Peyer's patch (tissue), 4 donors: ENCODE measurements at regions not wholly inside any gene's neighbourhood (a gene's known extent, or its start where the extent isn't known, plus 50 kb on each side); places are given as distances from the start of the nearest gene placed in this dataset.

Source experiments
- DNase-seq, 3 donors: peaks; one replicate each; pipeline ENCODE4 v3.0.0-alpha.2; 2017 to 2019
- H3K27ac ChIP-seq, 4 donors: fragments of 200-600 bp; sonication (generic); one replicate each; pipeline ENCODE4 v1.5.1; 2016 to 2019
- H3K27me3 ChIP-seq, 2 donors: fragments of 200-600 bp; sonication (generic); one replicate each; pipeline ENCODE4 v1.5.1; 2019
- H3K36me3 ChIP-seq, 3 donors: fragments of 200-600 bp; sonication (generic); one replicate each; pipeline ENCODE4 v1.5.1; 2016 to 2019
- H3K4me1 ChIP-seq, 4 donors: fragments of 200-600 bp; sonication (generic); one replicate each; pipeline ENCODE4 v1.5.1; 2016 to 2019
- H3K4me3 ChIP-seq, 4 donors: fragments of 200-600 bp; sonication (generic); 1 replicate in 3 of 4; 2 replicates in 1 of 4; pipeline ENCODE4 v1.5.1; 2016 to 2019; ENCODE audit warnings: mild to moderate bottlenecking in 1 of 4
- H3K9me3 ChIP-seq, 4 donors: fragments of 200-600 bp; sonication (generic); one replicate each; pipeline ENCODE4 v1.5.1; 2016 to 2019; ENCODE audit warnings: mild to moderate bottlenecking in 1 of 4
- CTCF ChIP-seq, 6 experiments: fragments of 450-650 bp in 4 of 6; fragments of 200-600 bp in 2 of 6; sonication (generic) in 1 of 6; IDR thresholded peaks; one replicate each; pipeline ENCODE4 v1.5.1; 2017 to 2019; ENCODE audit warnings: antibody characterized with exemption in 6 of 6, mild to moderate bottlenecking in 3 of 6, moderate library complexity in 1 of 6
- POLR2A ChIP-seq, 2 donors: fragments of 450-650 bp; IDR thresholded peaks; one replicate each; pipeline ENCODE4 v1.5.1; 2017; ENCODE audit warnings: antibody characterized with exemption in 2 of 2, mild to moderate bottlenecking in 2 of 2, moderate library complexity in 2 of 2

GRCh38 chr13:63490149-63490548 lies 2074.5 kb upstream of the PCDH20 start:
- TF ChIP-seq POLR2A (IDR thresholded peaks at IDR 0.05), result no peak
- TF ChIP-seq CTCF (IDR thresholded peaks at IDR 0.05), result no peak
- no peak overlapping the region for H3K4me3 ChIP-seq
- H3K4me1 ChIP-seq, result no peaks in the 10 kb centered on the region

GRCh38 chr13:63481334-63481733 lies 2065.7 kb upstream of the PCDH20 start:
- no peak overlapping the region for H3K4me3 ChIP-seq
- no peak for TF ChIP-seq CTCF (IDR thresholded peaks at IDR 0.05)
- TF ChIP-seq POLR2A (IDR thresholded peaks at IDR 0.05), result no peak
- no peaks in the 10 kb centered on the region for H3K27me3 ChIP-seq
- no peaks in the 10 kb centered on the region for H3K4me1 ChIP-seq
- H3K27ac ChIP-seq, result no peak overlapping the region
- no peak for DNase-seq
- no peaks in the 10 kb centered on the region for H3K36me3 ChIP-seq
- H3K9me3 ChIP-seq, result no peaks in the 10 kb centered on the region

More at GRCh38 chr13:63490149-63490548, 2074.5 kb upstream of the PCDH20 start:
- Histone ChIP-seq H3K9me3 (no peaks in the 10 kb centered on the region), H3K36me3 (no peaks in the 10 kb centered on the region), H3K27ac (no peak overlapping the region), H3K27me3 (no peaks in the 10 kb centered on the region)
- no peak for DNase-seq

DNA sequence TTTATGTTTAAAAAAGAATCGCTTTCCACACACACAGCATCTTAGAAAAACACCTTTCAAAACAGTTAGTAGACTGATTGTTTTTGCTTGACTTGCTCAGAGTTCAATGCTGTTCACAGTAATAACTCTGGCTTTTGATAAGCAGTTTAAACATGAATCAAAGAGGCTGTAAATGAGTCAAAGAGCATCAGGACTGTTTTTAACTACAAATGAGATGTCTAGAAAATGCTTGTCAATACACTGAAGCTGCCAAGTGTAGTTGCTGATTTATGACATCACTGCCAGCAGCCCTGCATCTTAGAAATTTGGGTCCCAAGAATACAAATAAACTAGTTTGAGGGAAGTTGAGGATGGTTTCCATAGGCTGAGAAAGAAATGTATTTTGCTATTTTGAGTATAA lies 2057.1 kb upstream of the PCDH20 start:
- no peak overlapping the region for H3K27ac ChIP-seq
- no peaks in the 10 kb centered on the region for H3K4me1 ChIP-seq
- no peak overlapping the region for H3K4me3 ChIP-seq
- H3K36me3 ChIP-seq, result no peaks in the 10 kb centered on the region
- no peak for TF ChIP-seq CTCF (IDR thresholded peaks at IDR 0.05)
- TF ChIP-seq POLR2A (IDR thresholded peaks at IDR 0.05), result no peak
- DNase-seq, result no peak
- no peaks in the 10 kb centered on the region for H3K27me3 ChIP-seq
- no peaks in the 10 kb centered on the region for H3K9me3 ChIP-seq

DNA sequence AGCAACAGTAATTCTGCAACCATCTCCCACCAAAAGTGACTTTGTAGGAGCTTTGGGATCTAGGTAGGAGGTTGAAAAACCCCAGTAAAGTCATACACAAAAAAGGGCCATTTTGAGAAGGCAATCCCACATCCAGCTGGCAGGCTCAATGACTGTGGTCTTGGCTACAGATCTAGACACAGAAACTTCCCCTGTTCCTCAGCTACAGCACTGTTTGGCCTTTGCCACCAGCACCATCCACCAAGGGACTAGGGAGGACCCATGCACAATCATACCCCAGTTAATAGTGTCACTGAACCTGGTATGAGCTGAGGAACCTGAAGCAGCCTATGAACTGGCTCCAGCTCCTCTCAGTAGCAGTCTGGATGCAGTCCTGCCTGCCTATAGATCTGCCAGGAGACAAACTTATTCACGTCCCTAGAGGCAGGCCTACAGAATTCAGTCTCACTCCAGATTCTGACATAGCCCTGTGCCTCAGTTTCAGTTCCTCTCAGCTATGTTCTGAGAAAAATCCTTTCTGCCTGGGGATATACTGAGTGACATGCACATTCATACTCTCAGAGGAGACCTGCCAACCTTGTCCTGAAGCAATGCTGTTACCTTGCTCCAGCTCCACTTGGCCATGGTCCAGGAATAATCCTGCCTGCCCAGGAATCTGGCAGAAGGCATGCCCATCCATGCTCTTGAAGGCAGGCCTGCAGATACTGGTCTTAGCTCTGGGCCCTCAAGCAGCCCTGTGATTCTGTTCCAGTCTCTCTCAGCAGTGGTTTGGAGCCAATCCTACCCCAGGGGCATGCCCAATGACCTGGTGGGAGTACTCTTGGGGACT lies 2048.3 kb upstream of the PCDH20 start:
- no peak for DNase-seq
- no peak for TF ChIP-seq POLR2A (IDR thresholded peaks at IDR 0.05)
- TF ChIP-seq CTCF (IDR thresholded peaks at IDR 0.05), result no peak
- Histone ChIP-seq H3K4me3 (no peak overlapping the region), H3K27me3 (no peaks in the 10 kb centered on the region), H3K9me3 (peaks cover 0 to 7% (median 0%) of the 10 kb centered on the region in 4 donors), H3K4me1 (no peaks in the 10 kb centered on the region), H3K36me3 (no peaks in the 10 kb centered on the region), H3K27ac (no peak overlapping the region)

DNA sequence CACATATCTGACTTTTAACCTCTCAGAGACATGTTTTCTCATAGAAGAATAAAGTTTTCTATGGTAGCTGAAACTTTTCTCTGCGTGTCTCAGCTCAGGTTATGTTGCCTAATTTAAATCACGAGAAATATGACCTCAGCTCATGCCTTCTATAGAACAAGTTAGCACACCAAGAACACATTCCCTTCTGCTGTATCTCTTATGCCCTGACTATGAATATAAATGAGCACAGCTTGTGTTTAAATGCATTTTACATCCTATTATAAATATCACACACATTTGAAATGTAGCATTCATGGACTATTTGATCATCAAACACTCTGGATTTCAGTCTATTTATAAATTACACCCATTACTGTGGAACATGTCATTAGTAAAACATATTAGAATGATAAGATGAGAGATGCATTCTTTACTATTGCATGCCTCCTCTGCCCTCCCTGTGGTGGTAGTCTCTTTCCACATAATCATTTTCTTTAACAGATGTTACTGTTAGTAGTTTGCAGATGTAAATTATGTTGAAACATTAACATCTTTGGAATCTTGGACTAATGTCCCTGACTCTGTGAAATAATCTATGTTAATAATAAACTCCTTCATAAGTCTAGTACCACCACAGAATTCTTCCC lies 2044.9 kb upstream of the PCDH20 start:
- no peak for DNase-seq
- H3K9me3 ChIP-seq, result peaks cover 0 to 12% (median 0%) of the 10 kb centered on the region in 4 donors
- TF ChIP-seq POLR2A (IDR thresholded peaks at IDR 0.05) (no peak), CTCF (IDR thresholded peaks at IDR 0.05) (no peak)
- no peaks in the 10 kb centered on the region for H3K27me3 ChIP-seq
- H3K36me3 ChIP-seq, result no peaks in the 10 kb centered on the region
- H3K4me3 ChIP-seq, result no peak overlapping the region
- no peaks in the 10 kb centered on the region for H3K4me1 ChIP-seq
- no peak overlapping the region for H3K27ac ChIP-seq
